HT1080 (cell line): ENCODE measurements at regions not wholly inside any gene's neighbourhood (a gene's known extent, or its start where the extent isn't known, plus 50 kb on each side); places are given as distances from the start of the nearest gene placed in this dataset.
"Not testable (repeated sequence)": the region's sequence is repeated elsewhere in the genome, so short reads cannot be mapped to it uniquely, and the experiment has no call there.

Experiments
- DNase-seq: peaks from one replicate; pipeline ENCODE4 v3.0.0-alpha.2; 2015; ENCODE audit warnings: low read depth

DNA sequence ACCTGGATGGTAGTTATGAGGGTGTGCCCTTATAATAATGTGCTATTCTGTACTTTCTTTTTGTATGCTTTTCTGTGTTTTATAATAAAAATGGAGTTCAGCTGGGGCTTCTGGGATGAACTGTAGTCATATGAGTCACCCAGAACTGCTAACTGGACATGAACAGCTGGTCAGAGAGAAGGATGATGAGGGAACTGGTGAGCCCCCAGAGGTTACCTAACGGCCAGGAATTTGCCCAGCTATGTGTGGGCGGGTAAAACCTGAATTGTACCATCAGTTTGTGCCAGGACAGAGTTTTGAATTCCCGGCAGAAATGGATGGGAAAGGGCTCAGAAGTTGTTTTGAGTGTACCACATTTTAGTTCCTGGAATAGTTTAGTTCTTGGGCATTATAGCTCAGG lies 138.0 kb upstream of the USP9X start:
- peak; percentile 38 for DNase-seq

DNA sequence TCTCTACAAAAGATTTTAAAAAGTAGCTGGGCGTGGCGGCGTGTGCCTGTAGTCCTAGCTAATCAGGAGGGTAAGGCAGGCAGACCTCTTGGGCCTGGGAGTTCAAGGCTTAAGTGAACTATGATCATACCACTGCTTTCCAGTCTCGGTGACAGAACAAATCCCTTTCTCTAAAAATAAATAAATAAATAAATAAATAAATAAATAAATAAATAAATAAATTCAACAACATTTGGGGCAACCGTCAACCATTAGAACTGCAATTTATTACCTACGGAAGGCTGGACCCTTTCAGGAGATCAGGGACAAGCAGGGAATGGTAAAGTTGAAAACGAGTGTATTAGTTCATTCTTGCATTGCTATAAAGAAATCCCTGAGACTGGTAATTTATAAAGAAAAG lies 136.2 kb upstream of the USP9X start:
- DNase-seq = no peak

DNA sequence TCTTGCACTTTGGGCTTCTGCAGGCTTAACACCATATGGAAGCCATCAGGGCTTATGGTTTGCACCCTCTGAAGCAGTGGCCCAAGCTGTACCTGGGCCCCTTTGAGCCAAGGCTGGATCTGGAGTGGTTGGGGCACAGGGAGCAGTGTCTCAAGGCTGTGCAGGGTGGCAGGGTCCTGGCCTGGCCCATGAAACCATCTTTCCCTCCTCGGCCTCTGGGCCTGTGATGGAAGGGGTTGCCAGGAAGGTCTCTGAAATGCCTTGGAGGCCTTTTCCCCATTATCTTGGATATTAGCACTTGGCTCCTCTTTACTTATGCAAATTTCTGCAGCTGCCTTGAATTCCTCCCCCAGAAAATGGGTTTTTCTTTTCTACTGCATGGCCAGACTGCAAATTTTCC lies 134.7 kb upstream of the USP9X start:
- no peak for DNase-seq

DNA sequence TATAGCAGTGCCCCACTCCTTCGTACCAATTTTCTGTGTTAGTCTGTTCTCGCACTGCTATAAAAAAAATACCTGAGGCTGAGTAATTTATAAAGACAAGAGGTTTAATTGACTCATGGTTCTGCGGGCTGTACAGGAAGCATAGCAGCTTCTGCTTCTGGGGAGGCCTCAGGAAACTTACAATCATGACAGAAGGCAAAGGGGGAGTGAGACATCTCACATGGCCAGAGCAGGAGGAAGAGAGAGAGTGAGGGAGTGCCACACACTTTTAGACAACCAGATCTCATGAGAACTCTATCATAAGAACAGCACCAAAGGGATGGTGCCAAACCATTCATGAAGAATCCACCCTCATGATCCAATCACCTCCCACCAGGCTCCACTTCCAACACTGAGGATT lies 133.8 kb upstream of the USP9X start:
- DNase-seq = not testable (repeated sequence)

DNA sequence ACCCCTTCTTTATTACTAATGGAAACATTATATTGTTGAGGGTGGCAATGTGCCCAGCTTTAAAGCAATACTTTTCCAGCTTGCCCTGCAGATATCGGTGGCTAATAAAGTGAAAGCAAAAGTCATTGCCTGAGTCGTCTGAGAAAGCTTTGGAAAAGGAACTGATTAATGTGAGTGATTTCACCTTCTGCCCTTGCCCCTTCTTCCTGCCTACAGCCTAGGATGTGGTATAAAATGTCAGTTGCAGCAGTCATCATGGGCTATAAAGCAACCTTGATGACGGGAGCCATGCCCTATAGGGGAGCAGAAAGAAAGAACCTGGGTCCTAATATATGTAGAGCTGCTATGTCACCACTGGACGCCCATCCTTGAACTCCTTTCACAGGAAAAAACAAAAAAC lies 132.4 kb upstream of the USP9X start:
- peak; percentile 50 for DNase-seq

DNA sequence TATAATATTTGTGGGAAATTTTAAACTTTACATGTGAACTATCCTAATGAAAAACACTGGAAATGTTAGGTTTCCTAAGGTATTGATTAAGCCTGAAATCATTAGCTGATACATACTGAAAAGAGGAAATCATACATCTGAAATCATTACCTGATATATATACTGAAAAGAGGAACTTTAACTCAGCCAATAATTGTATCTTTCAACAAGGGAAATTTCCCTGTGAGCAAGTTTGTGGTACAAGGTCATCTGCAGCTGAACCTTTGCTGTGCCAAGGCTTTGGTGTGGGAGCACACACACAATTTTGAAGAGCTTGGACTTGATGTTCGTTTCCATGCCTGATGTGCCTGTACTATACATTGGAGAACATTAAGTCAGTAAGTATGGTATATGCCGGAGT lies 131.9 kb upstream of the USP9X start:
- no peak for DNase-seq

DNA sequence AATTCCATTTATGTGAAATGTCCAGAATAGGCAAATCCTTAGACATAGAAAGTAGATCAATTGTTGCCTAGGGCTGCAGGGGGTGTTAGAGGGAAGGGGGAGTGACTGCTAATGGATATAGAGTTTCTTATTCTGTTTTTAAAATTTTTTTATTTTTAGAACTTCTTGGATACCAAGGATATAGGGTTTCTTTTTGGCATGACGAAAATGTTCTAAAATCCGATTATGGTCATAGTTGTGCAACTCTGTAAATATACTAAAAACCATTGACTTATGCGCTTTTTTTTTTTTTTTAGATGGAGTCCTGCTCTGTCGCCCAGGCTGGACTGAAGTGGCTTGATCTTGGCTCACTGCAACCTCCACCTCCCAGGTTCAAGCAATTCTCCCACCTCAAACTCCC lies 125.2 kb upstream of the USP9X start:
- DNase-seq = no peak

DNA sequence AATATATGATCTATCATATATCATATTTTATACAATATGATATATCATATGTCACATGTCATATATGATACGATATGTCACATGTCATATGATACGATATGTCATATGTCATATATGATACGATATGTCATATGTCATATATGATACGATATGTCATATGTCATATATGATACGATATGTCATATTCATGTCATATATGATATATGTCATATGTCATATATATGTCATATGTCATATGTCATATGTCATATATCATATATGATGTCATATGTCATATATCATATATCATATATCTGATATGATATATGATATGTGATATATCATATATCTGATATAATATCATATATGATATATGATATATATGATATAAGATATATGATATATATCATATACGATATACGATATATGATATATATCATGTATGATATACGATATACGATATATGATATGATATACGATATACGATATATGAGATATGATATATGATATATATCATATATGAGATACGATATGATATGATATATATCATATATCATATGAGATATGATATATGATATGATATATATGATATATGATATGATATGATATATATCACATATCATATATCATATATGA lies 122.3 kb upstream of the USP9X start:
- no peak for DNase-seq

DNA sequence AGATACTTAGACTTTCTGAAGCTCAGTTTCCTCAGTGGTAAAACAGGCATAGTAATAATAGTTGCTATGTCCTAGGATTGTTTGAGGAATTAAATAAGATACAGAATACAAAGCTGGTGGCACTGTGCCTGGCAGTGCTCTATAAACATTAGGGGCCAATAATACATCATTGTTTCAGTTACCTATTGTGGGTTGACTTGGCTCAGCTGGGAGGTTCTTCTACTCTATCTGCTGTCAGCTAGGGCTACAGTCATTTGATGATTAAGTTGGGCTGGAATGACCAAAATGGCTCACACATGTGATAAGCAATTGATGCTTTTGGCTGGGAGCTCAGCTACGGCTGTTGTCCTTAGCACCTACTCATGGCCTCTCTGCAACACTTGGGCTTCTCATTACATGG lies 121.2 kb upstream of the USP9X start:
- DNase-seq = no peak

DNA sequence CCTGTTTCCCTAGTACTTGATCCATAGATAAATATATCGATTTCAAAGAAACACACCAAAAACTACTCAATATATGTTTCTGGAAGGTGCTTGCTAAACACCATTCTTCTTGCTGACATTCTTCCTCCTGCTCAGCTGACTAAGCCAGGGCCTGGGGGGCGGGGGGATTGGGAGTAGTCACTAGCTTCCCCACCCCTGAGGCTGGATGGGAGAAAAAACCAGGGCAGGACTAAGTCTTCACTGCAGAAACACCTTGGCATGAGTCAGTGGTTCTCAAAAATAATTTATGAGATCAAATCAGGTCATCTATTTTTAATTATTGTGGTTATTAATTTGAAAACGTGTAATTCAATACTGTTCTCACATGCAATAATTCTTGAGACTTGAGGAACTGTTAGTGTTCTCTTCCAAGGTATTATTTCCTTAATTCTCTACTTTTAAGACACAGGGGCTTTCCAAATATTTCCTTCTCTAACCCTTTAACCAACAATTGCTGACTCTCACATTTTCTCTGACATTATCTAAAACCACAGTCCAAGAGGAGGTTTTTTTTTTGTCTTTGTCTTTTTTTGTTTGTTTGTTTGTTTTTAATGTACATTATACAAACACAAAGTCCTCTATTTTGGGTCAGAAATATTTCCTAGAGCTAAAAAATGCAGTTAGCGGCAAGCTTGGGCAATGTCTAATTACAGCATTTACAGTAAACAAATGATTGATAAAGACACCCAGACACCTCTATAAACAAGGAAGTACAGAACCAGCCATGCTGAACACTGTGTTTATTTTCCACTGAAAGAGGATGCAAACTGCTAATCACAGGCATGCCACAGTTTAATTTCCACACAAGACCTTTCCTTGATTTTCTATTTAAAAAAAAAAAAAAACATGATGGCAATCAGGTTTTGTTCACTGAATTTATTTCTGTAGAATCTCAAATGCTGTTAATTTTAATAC lies 120.3 kb upstream of the USP9X start:
- DNase-seq = no peak

DNA sequence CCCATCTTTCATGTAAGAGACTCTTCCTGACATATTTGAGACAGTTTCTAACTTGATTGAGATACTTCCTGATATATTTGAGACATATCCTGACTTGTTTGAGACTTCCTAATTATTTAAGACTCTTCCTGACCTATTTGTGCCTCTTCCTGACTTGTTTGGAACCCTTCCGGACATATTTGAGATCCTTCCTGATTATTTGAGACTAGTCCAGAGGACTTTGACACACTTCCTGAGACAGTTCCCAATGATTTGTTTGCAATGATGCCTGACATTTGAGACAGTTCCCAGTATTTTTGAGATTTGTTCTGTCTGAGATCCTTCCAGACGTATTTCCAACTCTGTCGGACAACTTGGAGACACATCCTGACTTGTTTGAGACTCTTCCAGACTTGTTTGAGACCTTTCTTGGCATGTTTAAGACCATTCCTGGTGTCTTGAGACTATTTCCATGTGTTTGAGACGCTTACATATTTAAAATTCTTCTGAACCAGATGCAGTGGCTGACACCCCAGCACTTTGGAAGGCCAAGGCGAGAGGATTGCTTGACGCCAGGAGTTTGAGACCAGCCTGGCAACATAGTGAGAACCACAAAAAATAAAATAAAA lies 118.9 kb upstream of the USP9X start:
- no peak for DNase-seq

DNA sequence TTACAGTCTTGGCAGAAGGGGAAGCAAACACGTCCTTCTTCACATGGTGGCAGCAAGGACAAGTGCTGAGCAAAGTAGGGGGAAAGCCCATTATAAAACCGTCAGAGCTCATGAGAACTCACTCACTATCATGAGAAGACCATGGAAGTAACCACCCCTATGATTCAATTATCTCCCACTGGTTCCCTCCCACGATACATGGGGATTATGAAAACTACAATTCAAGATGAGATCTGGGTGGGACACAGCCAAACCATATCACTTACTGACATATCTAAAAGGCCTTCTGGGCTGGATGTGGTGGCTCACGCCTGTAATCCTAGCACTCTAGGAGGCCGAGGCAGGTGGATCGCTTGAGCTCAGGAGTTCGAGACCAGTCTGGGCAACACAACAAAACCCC lies 117.1 kb upstream of the USP9X start:
- no peak for DNase-seq

DNA sequence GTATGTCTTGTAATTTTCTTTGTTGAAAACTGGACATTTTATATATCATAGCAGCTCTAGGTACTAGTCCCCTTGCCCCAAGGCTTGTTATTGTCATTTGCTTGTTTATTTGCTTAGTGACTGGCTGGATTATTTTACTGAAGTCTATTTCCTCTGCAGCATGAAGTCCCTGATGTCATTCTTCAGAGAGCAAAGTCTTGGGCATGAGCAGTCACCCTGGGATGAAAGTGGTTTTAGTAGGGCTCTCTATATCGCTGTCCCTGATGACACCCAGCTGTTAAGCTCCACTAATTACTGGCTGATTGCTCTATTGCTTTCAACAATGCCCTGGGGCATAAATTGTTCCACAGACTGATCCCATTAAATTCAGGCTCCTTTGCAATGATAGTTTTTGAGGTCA lies 113.5 kb upstream of the USP9X start:
- DNase-seq = no peak

DNA sequence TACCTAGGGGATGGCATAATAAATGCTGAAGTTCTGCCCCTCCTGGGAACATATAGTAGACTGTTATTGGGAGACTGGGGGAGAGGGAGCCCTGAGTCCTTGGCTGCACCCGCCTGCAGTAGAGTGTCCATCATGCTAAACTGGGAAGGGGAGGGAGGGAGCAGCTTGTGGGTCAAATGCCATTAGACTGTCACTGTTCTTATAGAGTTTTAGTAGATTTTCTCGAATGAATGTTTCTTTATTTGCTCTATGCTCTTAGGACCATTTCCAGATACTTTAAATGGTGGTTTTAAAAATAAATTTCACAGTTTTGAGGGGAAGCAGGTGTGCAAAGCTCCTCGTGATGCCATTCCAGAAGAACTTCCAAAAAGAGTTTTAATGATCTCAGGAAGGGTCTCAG lies 111.6 kb upstream of the USP9X start:
- DNase-seq = no peak

DNA sequence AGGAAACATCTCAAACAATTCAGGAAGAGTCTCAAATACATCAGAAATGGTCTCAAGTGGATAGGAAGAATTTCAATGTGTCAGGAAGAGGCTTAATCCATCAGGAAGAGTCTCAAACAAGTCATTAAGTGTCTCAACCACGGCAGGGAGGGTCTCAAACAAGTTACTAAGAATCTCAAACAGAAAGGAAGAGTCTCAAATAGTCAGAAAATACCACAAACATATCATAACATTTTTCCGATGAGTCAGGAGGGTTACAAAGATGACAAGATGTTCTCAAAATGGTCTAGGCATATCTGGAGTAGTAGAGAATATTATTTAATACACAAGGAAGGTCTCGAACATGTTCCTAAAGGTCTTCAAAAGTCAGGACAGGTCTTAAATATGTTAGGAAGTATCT lies 109.3 kb upstream of the USP9X start:
- DNase-seq = no peak

DNA sequence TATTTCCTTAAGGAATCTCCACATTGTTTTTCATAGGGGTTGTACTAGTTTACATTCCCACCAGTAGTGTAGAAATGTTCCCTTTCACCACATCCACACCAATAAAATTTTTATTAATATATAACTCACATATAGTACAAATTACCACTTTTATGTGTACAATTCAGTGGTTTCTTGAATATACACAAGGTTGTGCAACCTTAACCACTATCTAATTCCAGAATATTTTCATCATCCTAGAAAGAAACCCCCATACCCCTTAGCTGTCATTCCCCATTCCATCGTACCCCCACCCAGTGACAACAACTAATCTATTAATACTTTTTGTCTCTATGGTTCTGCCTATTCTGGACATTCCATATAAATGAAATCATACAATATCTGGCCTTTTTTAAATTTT lies 108.3 kb upstream of the USP9X start:
- no peak for DNase-seq

DNA sequence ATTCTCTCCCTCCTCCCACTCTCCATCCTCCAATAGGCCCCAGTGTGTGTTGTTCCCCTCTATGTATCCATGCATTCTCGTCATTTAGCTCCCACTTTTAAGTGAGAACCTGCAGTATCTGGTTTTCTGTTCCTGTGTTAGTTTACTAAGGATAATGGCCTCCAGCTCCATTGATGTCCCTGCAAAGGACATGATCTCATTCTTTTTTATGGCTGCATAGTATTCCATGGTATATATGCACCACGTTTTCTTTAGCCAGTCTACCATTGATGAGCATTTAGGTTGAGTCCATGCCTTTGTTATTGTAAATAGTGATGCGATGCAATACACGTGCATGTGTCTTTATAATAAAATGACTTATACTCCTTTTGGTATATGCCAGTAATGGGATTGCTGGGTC lies 100.3 kb upstream of the USP9X start:
- no peak for DNase-seq

DNA sequence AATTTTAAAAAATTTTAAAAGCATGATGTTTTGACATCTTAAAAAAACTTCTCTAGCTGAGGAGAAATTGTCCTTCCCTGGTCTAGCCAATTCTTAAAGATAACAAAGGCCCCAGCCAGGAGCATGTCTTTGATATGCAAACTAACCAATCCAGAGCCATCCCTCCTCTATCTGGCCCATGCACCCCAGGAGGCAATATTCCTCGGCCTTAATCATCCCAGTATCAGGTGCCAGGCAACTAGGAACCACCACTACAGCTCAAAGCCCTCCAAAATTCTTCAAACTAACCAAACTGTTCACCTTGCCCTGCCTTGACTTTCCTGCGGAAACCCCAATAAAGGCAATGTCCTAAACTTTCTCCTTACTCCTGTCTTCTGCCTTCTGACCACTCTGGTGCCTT lies 97.8 kb upstream of the USP9X start:
- no peak for DNase-seq

DNA sequence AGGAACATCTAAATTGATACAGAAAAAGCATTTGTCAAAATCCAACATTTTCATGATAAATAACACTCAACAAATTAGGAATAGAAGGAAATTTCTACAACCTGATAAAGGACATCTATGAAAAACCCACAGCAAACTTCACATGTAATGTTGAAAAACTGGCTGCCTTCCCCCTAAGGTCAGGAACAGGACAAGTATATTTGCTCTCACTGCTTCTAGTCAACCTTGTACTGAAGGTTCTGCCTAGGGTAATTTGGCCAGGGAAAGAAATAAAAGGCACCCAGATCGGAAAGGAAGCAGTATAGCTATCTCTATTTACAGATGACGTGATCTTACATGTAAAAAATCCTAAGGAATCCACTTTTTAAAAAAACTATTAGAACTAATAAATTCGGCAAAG lies 97.1 kb upstream of the USP9X start:
- DNase-seq = no peak

DNA sequence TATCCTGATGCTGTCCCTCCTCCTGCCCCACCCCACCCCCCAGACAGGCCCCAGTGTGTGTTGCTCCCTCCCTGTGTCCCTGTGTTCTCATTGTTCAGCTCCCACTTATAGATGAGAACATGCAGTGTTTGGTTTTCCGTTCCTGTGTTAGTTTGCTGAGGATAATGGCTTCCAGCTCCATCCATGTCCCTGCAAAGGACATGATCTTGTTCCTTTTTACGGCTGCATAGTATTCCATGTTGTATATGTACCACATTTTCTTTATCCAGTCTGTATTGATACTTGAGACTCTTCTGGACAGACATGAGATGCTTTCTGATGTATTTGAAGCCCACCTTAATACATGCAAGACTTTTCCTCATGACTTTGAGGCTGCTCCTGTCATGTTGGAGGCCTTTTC lies 91.8 kb upstream of the USP9X start:
- not testable (repeated sequence) for DNase-seq

DNA sequence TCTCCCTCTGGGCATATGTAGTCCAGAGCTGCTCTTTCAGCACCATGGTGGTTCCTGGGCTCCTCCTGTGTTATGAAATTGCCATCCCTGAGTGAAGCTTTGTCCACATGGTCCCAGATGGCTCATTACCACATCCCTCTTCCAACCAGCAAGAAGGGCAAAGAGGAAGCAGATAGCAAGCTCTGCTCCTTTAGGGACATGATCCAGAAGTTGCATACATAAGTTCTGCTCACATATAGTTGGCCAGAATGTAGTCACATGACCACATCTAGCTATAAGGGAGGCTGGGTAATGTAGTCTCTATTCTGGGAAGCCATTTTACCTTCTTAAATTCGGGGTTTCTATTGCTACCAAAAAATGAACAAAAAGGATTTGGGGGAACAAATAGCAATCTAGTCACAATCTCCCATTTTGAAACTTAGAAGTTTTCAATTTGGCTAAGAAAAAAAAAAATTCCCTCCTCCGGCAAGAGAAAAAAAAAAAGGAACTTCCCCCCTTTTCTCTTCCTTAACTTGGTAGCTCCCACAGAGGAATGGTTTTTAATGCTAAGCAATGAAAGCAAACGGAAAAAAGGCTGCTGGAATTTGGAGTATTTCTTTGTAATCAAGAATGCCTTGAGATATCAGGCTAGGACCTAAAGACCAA lies 88.2 kb upstream of the USP9X start:
- peak; percentile 53 for DNase-seq

DNA sequence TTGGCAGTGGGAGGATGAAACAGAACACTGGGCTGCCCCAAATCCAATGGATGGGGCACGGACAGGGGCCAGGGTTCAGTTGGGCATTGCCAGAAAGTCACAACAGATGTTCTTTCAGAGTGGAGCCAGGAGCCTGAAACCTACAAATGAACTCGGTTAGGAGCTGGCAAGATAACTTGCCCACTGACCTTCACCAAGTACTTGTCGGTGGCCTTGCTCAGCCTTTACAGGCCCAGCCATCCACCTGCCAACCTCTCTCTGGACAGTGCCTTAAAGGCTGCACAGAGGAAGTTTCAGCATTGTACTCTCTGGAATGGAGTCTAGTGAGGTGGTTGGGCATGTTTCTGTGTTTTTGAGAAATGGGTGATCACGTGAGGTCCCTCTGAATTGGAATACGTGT lies 87.1 kb upstream of the USP9X start:
- no peak for DNase-seq
